Astrocyte (in vitro differentiated cells and primary cell): ENCODE measurements at regions not wholly inside any gene's neighbourhood (a gene's known extent, or its start where the extent isn't known, plus 50 kb on each side); places are given as distances from the start of the nearest gene placed in this dataset.

ENCODE experiments used
- DNase-seq: peaks from one replicate; pipeline ENCODE4 v3.0.0-alpha.2; 2010; ENCODE audit warnings: low read depth
- FAIRE-seq: peaks from 2 replicates; lab custom pipeline; 2011; peaks lifted over from hg19 to GRCh38; lab: Jason Lieb, UNC
- H2AFZ ChIP-seq: 2 replicates; pipeline ENCODE4 v1.6.0; 2012; ENCODE audit warnings: low read depth, low read length, inconsistent platforms
- H3K27ac ChIP-seq: 2 replicates; pipeline ENCODE4 v1.5.1; 2011; ENCODE audit warnings: low read depth, low read length, inconsistent platforms
- H3K27me3 ChIP-seq: 2 replicates; pipeline ENCODE4 v1.6.0; 2011; ENCODE audit warnings: low read length, inconsistent platforms; ENCODE audit not compliant: insufficient read depth
- H3K36me3 ChIP-seq: 2 replicates; pipeline ENCODE4 v1.5.1; 2011; ENCODE audit warnings: low read length, inconsistent platforms; ENCODE audit not compliant: insufficient read depth
- H3K4me1 ChIP-seq: 2 replicates; pipeline ENCODE4 v1.5.1; 2011; ENCODE audit warnings: low read length, inconsistent platforms; ENCODE audit not compliant: insufficient read depth
- H3K4me2 ChIP-seq: 2 replicates; pipeline ENCODE4 v1.6.0; 2012; ENCODE audit warnings: low read length, inconsistent platforms
- H3K4me3 ChIP-seq: 2 replicates; pipeline ENCODE4 v1.5.1; 2011; ENCODE audit warnings: low read depth, mild to moderate bottlenecking, low read length, inconsistent platforms; ENCODE audit not compliant: insufficient read depth
- H3K79me2 ChIP-seq: 2 replicates; pipeline ENCODE4 v1.6.0; 2012; ENCODE audit warnings: mild to moderate bottlenecking, low read length, inconsistent platforms; ENCODE audit not compliant: insufficient read depth
- H3K9ac ChIP-seq: 2 replicates; pipeline ENCODE4 v1.6.0; 2012; ENCODE audit warnings: mild to moderate bottlenecking, low read length, inconsistent platforms
- H3K9me3 ChIP-seq: 2 replicates; pipeline ENCODE4 v1.5.1; 2012; ENCODE audit warnings: low read depth, mild to moderate bottlenecking, low read length, inconsistent platforms; ENCODE audit not compliant: insufficient read depth
- H4K20me1 ChIP-seq: 2 replicates; pipeline ENCODE4 v1.6.0; 2012; ENCODE audit warnings: low read length, inconsistent platforms; ENCODE audit not compliant: insufficient read depth
- H3K27ac Mint-ChIP-seq: one replicate; pipeline ENCODE4 v1.8.0; 2021; ENCODE audit warnings: mild to moderate bottlenecking, mixed read lengths; ENCODE audit not compliant: unreplicated experiment
- H3K27me3 Mint-ChIP-seq: one replicate; pipeline ENCODE4 v1.8.0; 2021; ENCODE audit warnings: low read depth, mixed read lengths; ENCODE audit not compliant: unreplicated experiment
- H3K36me3 Mint-ChIP-seq: one replicate; pipeline ENCODE4 v1.8.0; 2021; ENCODE audit warnings: low read depth, mixed read lengths; ENCODE audit not compliant: unreplicated experiment
- H3K4me1 Mint-ChIP-seq: one replicate; pipeline ENCODE4 v1.8.0; 2021; ENCODE audit warnings: low read depth, mixed read lengths; ENCODE audit not compliant: unreplicated experiment
- H3K4me3 Mint-ChIP-seq: one replicate; pipeline ENCODE4 v1.8.0; 2021; ENCODE audit warnings: mild to moderate bottlenecking, moderate library complexity, mixed read lengths; ENCODE audit not compliant: unreplicated experiment
- H3K9me3 Mint-ChIP-seq: one replicate; pipeline ENCODE4 v1.8.0; 2021; ENCODE audit warnings: mild to moderate bottlenecking, mixed read lengths; ENCODE audit not compliant: unreplicated experiment
- EZH2 ChIP-seq: IDR thresholded peaks from 2 replicates; pipeline ENCODE4 v1.6.1; 2012; ENCODE audit warnings: mild to moderate bottlenecking, low read length, inconsistent platforms; ENCODE audit not compliant: insufficient read depth
- TF ChIP-seq, protein P1 (sequence below): IDR thresholded peaks from 2 replicates; pipeline ENCODE4 v1.5.1; 2011; ENCODE audit warnings: low read depth, mild to moderate bottlenecking, inconsistent platforms, low read length, moderate library complexity; ENCODE audit not compliant: insufficient read depth

GRCh38 chrX:131792789-131793462 lies 230.2 kb upstream of the STK26 start:
- Mint-ChIP-seq H3K4me3 (no peak overlapping the region), H3K9me3 (no peaks in the 10 kb centered on the region), H3K4me1 (peaks cover 2% of the 10 kb centered on the region), H3K36me3 (peaks cover 12% of the 10 kb centered on the region), H3K27me3 (no peaks in the 10 kb centered on the region), H3K27ac (no peak overlapping the region)
- no peak overlapping the region for H2AFZ ChIP-seq
- no peak overlapping the region for H3K4me3 ChIP-seq
- H3K9me3 ChIP-seq, result no peaks in the 10 kb centered on the region
- no peaks in the 10 kb centered on the region for H3K4me1 ChIP-seq
- no peaks in the 10 kb centered on the region for H3K79me2 ChIP-seq
- H3K27ac ChIP-seq, result no peak overlapping the region
- H3K36me3 ChIP-seq, result no peaks in the 10 kb centered on the region
- no peak overlapping the region for H3K9ac ChIP-seq
- H4K20me1 ChIP-seq, result no peaks in the 10 kb centered on the region
- no peaks in the 10 kb centered on the region for H3K27me3 ChIP-seq
- peak; percentile 96 for FAIRE-seq
- H3K4me2 ChIP-seq, result no peak overlapping the region
- no peak for TF ChIP-seq EZH2
- TF ChIP-seq, protein P1, sequence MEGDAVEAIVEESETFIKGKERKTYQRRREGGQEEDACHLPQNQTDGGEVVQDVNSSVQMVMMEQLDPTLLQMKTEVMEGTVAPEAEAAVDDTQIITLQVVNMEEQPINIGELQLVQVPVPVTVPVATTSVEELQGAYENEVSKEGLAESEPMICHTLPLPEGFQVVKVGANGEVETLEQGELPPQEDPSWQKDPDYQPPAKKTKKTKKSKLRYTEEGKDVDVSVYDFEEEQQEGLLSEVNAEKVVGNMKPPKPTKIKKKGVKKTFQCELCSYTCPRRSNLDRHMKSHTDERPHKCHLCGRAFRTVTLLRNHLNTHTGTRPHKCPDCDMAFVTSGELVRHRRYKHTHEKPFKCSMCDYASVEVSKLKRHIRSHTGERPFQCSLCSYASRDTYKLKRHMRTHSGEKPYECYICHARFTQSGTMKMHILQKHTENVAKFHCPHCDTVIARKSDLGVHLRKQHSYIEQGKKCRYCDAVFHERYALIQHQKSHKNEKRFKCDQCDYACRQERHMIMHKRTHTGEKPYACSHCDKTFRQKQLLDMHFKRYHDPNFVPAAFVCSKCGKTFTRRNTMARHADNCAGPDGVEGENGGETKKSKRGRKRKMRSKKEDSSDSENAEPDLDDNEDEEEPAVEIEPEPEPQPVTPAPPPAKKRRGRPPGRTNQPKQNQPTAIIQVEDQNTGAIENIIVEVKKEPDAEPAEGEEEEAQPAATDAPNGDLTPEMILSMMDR, result no peak
- DNase-seq, result peak; percentile 72

GRCh38 chrX:131795442-131796229 lies 227.5 kb upstream of the STK26 start:
- H3K79me2 ChIP-seq, result no peaks in the 10 kb centered on the region
- H3K4me3 Mint-ChIP-seq, result no peak overlapping the region
- H3K4me2 ChIP-seq, result no peak overlapping the region
- no peaks in the 10 kb centered on the region for H4K20me1 ChIP-seq
- no peak for FAIRE-seq
- H3K4me3 ChIP-seq, result no peak overlapping the region
- H3K36me3 Mint-ChIP-seq, result peaks cover 12% of the 10 kb centered on the region
- no peaks in the 10 kb centered on the region for H3K27me3 Mint-ChIP-seq
- H3K9me3 Mint-ChIP-seq, result no peaks in the 10 kb centered on the region
- H3K9ac ChIP-seq, result no peak overlapping the region
- no peaks in the 10 kb centered on the region for H3K9me3 ChIP-seq
- no peaks in the 10 kb centered on the region for H3K27me3 ChIP-seq
- H3K27ac Mint-ChIP-seq, result no peak overlapping the region
- H3K4me1 ChIP-seq, result no peaks in the 10 kb centered on the region
- no peaks in the 10 kb centered on the region for H3K36me3 ChIP-seq
- H3K27ac ChIP-seq, result no peak overlapping the region
- no peak for TF ChIP-seq EZH2
- TF ChIP-seq, protein P1, result no peak
- no peak overlapping the region for H2AFZ ChIP-seq
- peaks cover 2% of the 10 kb centered on the region for H3K4me1 Mint-ChIP-seq
- DNase-seq, result no peak
